ENCODE measurements at regions not wholly inside any gene's neighbourhood (a gene's known extent, or its start where the extent isn't known, plus 50 kb on each side); places are given as distances from the start of the nearest gene placed in this dataset.

DNA sequence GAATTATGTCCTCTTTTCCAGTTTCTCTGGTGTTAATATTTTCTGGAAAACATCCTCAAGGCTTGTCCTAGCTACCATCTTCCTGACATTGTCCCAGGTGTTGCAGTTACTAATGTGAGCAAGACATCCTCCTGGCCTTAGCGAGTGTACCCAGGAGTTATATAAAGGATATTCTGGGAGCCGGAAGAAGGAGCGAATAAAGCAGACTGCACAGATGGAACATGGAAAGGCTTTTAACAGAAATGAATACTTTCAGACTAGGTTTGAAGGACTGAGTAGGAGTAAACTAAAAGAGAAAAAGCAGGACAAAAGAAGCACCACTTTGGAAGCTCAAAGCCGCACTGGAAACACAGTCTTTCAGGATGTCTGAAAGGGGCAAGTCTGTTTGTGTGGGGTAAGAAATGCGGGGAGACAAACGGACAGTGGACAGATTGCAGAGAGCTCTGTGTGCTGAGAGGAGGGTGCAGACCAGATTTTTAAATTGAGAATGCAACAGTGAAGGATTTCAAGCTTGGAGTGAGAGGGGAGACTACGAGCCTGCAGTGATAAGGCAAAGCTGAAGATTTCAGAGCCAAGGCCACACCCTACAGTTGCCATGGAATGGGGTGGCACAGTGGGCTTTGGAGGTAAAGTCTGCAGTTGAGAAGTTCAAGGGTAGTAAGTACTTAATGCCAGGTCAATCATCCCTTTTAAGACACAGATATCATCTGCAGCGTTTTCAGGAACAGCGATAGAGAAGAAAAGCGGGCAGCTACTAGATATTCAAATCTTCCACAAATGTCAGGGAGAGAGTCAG is 94.1 kb upstream of the TAF11L2 start:
- H3K4me3 ChIP-seq, result no peak overlapping the region
- no peaks in the 10 kb centered on the region for H3K27me3 ChIP-seq
- H3K4me1 ChIP-seq, result no peaks in the 10 kb centered on the region
- intact Hi-C loops (cut with DNase I; ENCODE audit: low total_unique reads), result no loop called here
- no peak for TF ChIP-seq POLR2A (IDR thresholded peaks at IDR 0.05)
- TF ChIP-seq, protein P1, sequence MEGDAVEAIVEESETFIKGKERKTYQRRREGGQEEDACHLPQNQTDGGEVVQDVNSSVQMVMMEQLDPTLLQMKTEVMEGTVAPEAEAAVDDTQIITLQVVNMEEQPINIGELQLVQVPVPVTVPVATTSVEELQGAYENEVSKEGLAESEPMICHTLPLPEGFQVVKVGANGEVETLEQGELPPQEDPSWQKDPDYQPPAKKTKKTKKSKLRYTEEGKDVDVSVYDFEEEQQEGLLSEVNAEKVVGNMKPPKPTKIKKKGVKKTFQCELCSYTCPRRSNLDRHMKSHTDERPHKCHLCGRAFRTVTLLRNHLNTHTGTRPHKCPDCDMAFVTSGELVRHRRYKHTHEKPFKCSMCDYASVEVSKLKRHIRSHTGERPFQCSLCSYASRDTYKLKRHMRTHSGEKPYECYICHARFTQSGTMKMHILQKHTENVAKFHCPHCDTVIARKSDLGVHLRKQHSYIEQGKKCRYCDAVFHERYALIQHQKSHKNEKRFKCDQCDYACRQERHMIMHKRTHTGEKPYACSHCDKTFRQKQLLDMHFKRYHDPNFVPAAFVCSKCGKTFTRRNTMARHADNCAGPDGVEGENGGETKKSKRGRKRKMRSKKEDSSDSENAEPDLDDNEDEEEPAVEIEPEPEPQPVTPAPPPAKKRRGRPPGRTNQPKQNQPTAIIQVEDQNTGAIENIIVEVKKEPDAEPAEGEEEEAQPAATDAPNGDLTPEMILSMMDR (IDR thresholded peaks at IDR 0.05), result no peak
- no peaks in the 10 kb centered on the region for H3K36me3 ChIP-seq (ENCODE audit: low read depth, missing control alignments)
- no peak for DNase-seq
- 60 to 62% methylated on average over 10 of the region's 10 CpGs for WGBS, 2 donors
- no peak overlapping the region for H3K27ac ChIP-seq
- H3K9me3 ChIP-seq, result no peaks in the 10 kb centered on the region

DNA sequence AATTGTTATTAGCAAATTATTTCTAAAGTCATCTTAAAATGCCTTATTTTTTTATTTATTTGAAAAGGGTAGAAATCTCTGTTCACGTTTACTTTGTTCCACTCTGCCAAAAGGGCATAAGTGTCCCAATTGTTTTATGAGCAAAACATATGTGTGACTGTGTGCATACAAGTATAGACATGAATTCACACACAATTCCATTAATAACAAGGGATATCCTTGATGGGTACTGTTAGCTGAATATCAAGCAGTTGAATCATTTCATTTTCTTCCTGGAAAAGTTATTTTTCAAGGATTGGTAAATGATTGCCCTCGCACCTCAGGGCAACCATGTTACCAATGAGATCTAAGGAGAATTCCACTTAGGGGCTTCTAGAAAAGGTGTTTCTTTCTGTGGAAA is 92.1 kb upstream of the TAF11L2 start:
- H3K9me3 ChIP-seq, result no peaks in the 10 kb centered on the region
- no peak for TF ChIP-seq POLR2A (IDR thresholded peaks at IDR 0.05)
- TF ChIP-seq, protein P1 (IDR thresholded peaks at IDR 0.05), result no peak
- H3K27me3 ChIP-seq, result no peaks in the 10 kb centered on the region
- no peaks in the 10 kb centered on the region for H3K36me3 ChIP-seq (ENCODE audit: low read depth, missing control alignments)
- H3K4me1 ChIP-seq, result no peaks in the 10 kb centered on the region
- WGBS, 2 donors, result 84 to 89% methylated on average over 2 of the region's 2 CpGs
- intact Hi-C loops (cut with DNase I; ENCODE audit: low total_unique reads), result no loop called here
- no peak overlapping the region for H3K4me3 ChIP-seq
- no peak for DNase-seq
- no peak overlapping the region for H3K27ac ChIP-seq

DNA sequence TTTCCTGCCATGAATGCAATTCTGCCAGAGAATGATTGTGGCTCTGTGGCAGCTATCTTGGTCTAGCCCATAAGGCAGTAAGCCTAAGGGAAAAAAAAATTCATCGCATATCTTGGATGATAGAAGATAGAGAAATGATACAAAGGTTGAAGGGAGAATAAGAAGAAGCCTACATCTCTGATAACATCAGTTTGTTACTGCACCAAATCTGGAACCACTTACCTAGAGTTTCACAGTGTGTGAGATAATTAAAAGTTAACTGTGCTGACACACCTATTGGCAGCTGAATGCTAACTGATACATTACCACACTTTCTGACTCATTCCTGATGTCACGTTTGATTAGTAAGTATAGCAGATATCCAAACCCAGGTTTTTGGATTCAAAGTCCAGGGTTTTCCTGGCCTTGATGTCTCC is 91.6 kb upstream of the TAF11L2 start:
- Histone ChIP-seq H3K36me3 (ENCODE audit: low read depth, missing control alignments) (no peaks in the 10 kb centered on the region), H3K9me3 (no peaks in the 10 kb centered on the region), H3K4me1 (no peaks in the 10 kb centered on the region), H3K4me3 (no peak overlapping the region), H3K27ac (no peak overlapping the region), H3K27me3 (no peaks in the 10 kb centered on the region)
- TF ChIP-seq POLR2A (IDR thresholded peaks at IDR 0.05), result no peak
- TF ChIP-seq, protein P1 (IDR thresholded peaks at IDR 0.05), result no peak
- DNase-seq, result no peak
- 77 to 79% methylated on average over 2 of the region's 2 CpGs for WGBS, 2 donors
- intact Hi-C loops (cut with DNase I; ENCODE audit: low total_unique reads), result no loop called here

DNA sequence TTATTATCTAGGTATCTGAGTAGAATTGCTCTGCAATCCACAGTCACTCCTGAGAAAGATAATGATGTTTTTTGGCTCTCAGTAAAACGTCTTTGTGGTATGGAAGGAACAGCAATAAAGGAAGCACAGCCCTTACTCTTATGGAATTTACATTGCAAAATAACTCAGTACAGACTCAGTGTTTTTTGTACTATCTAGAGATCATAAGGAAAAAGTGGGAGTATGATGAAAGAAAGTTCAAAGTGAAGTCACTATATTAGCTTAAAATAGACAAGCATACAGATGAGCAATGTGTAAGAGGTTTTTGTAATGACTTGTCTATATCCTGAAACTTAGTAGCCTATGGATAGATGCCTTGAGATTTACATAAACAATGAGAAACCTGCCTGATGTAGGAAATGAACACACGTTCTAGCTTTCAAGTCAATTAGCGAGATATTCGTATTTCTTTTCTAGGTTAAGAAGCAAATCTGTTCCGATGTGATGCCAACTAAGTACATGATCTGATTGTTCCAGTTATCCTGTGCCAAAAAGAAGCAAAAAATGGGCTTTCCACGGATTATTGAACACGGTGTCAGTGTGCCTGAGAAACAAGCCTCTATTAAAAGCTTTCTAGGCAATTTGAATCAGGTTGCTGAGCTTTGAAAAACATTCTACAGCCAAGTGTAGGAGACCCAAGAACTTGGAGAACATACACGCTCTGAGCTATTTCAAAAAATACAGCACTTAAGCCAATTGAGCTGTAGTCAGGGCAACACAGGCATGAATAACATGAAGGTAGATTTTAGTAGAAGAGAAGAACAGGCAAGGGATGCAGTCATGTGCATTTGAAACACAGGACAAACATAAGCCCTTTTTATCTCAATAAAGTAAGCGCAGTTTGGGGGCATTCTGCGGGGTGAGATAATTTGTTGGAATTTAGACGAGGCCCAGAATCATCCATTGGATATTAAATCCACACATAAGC is 86.3 kb upstream of the TAF11L2 start:
- Histone ChIP-seq H3K9me3 (no peaks in the 10 kb centered on the region), H3K27me3 (no peaks in the 10 kb centered on the region), H3K4me1 (no peaks in the 10 kb centered on the region), H3K27ac (no peak overlapping the region), H3K36me3 (ENCODE audit: low read depth, missing control alignments) (no peaks in the 10 kb centered on the region), H3K4me3 (no peak overlapping the region)
- no peak for TF ChIP-seq POLR2A (IDR thresholded peaks at IDR 0.05)
- TF ChIP-seq, protein P1 (IDR thresholded peaks at IDR 0.05), result no peak
- DNase-seq, result no peak
- intact Hi-C loops (cut with DNase I; ENCODE audit: low total_unique reads), result no loop called here
- 72 to 77% methylated on average over 11 of the region's 11 CpGs for WGBS, 2 donors

All from testis (tissue), 2 donors.